Sigmoid colon (tissue), 4 donors: ENCODE measurements at regions not wholly inside any gene's neighbourhood (a gene's known extent, or its start where the extent isn't known, plus 50 kb on each side); places are given as distances from the start of the nearest gene placed in this dataset.

Experiments used
- EP300 ChIP-seq, 4 donors: sonication (generic); formaldehyde crosslinking; IDR thresholded peaks; one replicate each; pipeline ENCODE4 v1.6.1; 2017; ENCODE audit warnings: antibody characterized with exemption in 4 of 4
- POLR2A ChIP-seq, 2 donors: fragments of 450-650 bp; IDR thresholded peaks; one replicate each; pipeline ENCODE4 v1.6.1; 2016; ENCODE audit warnings: antibody characterized with exemption in 2 of 2, mild to moderate bottlenecking in 2 of 2, moderate library complexity in 2 of 2
- POLR2AphosphoS5 ChIP-seq, 4 donors: sonication (generic); formaldehyde crosslinking; IDR thresholded peaks; one replicate each; pipeline ENCODE4 v1.6.1; 2017; ENCODE audit warnings: antibody characterized with exemption in 4 of 4
- TF ChIP-seq, protein P1 (sequence below), 4 experiments: fragments of 450-650 bp in 3 of 4; fragments of 200-600 bp in 1 of 4; IDR thresholded peaks; one replicate each; pipeline ENCODE4 v1.5.1; 2016 to 2019; ENCODE audit warnings: antibody characterized with exemption in 4 of 4, mild to moderate bottlenecking in 3 of 4, moderate library complexity in 2 of 4

DNA sequence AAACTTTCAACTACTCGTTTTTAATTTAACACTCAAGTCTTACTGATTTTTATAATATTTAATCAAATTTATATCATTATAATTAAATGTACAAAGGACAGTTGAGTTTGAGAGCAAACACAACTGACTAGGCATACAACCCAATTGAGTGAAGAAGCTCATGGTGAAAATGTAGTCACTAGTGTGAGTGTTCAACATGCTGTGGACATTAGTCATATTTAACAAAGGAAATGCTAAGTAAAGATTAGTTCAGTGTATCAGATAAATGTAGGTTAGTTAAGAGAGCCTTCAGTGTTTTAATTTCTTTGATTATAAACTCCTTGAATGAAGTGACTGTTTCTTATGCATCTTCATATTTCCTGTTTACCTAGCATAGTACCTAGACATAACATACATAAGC lies 444.2 kb upstream of the GOLIM4 start:
- TF ChIP-seq, protein P1, sequence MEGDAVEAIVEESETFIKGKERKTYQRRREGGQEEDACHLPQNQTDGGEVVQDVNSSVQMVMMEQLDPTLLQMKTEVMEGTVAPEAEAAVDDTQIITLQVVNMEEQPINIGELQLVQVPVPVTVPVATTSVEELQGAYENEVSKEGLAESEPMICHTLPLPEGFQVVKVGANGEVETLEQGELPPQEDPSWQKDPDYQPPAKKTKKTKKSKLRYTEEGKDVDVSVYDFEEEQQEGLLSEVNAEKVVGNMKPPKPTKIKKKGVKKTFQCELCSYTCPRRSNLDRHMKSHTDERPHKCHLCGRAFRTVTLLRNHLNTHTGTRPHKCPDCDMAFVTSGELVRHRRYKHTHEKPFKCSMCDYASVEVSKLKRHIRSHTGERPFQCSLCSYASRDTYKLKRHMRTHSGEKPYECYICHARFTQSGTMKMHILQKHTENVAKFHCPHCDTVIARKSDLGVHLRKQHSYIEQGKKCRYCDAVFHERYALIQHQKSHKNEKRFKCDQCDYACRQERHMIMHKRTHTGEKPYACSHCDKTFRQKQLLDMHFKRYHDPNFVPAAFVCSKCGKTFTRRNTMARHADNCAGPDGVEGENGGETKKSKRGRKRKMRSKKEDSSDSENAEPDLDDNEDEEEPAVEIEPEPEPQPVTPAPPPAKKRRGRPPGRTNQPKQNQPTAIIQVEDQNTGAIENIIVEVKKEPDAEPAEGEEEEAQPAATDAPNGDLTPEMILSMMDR (IDR thresholded peaks at IDR 0.05), result no peak
- TF ChIP-seq EP300 (IDR thresholded peaks at IDR 0.05), result no peak
- no peak for TF ChIP-seq POLR2A (IDR thresholded peaks at IDR 0.05)
- TF ChIP-seq POLR2AphosphoS5 (IDR thresholded peaks at IDR 0.05), result no peak
